ENCODE measurements at regions not wholly inside any gene's neighbourhood (a gene's known extent, or its start where the extent isn't known, plus 50 kb on each side); places are given as distances from the start of the nearest gene placed in this dataset.

GRCh38 chr13:103410002-103410401 is 343.8 kb upstream of the SLC10A2 start:
- DNase-seq (ENCODE audit: low read depth) = no peak

DNA sequence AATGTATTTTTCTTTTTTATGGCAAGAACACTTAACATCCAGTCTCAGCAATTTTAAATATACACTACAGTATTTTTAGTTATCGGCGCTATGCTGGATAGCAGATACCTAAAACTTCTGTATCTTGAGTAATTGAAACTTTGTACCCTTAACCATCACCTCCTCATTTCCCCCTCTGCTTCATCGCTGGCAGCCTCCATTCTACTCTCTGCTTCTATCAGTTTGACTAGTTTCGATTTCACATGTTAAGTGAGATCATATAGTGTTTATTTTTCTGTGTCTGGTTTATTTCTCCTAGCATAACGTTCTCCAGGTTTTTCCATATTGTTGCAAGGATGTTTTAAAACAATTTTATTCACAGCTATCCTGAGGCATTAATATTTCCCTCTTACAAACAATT is 340.8 kb upstream of the SLC10A2 start:
- DNase-seq (ENCODE audit: low read depth) = no peak

GRCh38 chr13:103405297-103405696 is 339.1 kb upstream of the SLC10A2 start:
- DNase-seq (ENCODE audit: low read depth) = no peak

- no peak for DNase-seq (ENCODE audit: low read depth)
These were observed 337.6 kb upstream of the SLC10A2 start for GRCh38 chr13:103403814-103404213.

DNA sequence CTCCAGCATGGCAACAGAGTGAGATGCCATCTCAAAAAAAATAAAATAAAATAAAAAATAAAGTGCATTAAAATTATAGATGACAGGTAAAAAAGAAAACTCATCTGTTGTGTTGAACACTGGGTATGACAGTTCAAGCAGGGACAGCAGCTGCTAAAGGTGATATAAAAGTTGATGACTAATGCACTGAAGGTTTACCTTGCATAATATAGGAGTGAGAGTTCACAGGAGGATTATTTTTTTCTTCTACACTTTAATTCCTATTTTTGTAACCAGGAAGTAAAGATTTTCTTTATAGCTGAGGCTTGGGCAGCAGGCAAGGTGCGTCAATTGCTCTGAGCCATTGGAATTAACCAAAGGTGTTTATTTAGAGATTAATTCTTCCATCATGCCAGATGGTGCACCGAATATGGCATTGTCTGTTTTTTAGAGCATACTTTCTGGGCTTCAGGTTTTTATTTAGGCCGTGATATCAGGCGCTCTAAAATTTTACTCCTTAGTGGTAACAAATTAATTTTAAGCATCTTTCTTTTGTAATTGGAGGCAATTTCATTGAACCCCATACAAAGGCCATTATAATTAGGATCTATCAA is 337.0 kb upstream of the SLC10A2 start:
- no peak for DNase-seq (ENCODE audit: low read depth)

DNA sequence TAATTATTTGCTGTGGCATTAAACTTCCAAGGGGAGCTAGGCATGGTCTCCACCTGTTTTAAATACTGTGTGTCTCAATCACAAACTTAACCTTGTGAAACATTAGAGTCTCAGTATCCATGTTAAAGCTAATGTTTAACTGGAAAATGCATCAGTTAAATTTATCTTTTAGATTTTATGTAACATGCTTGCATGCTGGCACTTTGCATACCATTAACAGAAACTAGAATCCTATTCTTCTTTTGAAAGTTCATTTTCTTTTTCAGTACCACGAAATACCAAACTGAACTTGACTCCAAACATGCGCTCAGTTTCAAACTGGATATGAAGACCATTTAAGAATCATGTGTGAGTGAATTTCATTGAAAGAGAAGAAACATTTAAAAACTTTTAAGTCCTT is 328.9 kb upstream of the SLC10A2 start:
- DNase-seq (ENCODE audit: low read depth) = no peak

DNA sequence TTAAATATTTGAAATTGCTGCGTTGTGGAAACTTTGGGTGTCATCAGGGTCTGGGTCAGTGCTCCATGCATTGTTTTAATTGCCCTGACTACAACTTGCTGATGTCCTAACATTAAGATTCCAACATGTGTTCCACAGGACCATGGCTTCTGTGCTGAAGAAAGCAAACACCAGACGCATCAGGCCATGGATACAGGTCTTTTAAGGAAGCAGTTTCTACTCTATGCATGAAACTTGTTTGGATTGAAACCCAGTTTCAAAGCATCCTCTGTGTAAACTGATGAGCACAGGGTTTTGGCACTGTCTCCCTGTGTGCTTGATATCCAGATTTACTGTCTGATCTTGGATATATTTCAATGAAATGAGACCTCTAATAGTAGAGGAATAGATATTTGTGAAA is 328.4 kb upstream of the SLC10A2 start:
- no peak for DNase-seq (ENCODE audit: low read depth)

DNA sequence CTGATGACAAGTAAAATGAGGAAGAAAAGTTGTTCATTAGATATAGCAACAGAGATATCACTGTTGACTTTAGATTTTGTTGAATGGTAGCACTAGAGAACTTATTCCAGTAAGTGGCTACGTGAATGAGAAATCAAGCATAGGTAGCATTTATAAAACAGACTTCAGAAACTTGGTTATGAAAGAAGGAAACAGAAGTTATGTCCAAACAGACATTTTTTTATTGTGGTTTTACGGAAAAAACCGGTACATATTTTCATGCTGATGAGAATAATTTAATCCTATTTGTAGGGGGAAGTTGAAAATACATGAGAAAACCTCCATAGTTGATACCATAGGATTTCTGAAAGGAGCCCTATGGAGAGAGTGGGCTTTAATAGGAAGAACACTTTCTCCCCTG is 325.7 kb upstream of the SLC10A2 start:
- DNase-seq (ENCODE audit: low read depth) = no peak

DNA sequence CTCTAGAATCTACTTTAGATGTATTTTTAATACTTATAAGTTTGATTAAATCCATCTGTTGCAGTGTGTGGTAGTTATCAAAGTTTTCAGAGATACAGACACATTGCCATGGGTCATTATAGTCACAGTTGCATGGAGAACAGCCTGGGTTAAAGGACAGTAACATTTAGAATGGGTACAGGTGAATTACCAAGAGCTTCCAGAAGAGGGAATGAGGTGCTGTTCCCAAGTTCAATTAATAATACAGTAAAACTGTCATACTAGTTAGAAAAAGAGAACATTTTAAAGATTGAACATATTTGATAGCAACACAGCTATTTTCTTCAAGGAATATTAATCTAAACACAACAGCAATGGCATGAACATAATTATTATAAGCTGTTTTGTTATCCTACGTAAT is 322.6 kb upstream of the SLC10A2 start:
- no peak for DNase-seq (ENCODE audit: low read depth)

- no peak for DNase-seq (ENCODE audit: low read depth)
These were observed 320.1 kb upstream of the SLC10A2 start for GRCh38 chr13:103386341-103386740.

- DNase-seq (ENCODE audit: low read depth) = no peak
These were observed 307.7 kb upstream of the SLC10A2 start for GRCh38 chr13:103373916-103374315.

GRCh38 chr13:103371271-103371670 is 305.1 kb upstream of the SLC10A2 start:
- DNase-seq (ENCODE audit: low read depth) = no peak

- no peak for DNase-seq (ENCODE audit: low read depth)
These were observed 304.6 kb upstream of the SLC10A2 start for GRCh38 chr13:103370790-103371189.

GRCh38 chr13:103358255-103358932 is 292.2 kb upstream of the SLC10A2 start:
- no peak for DNase-seq (ENCODE audit: low read depth)

GRCh38 chr13:103356226-103356864 is 290.1 kb upstream of the SLC10A2 start:
- DNase-seq (ENCODE audit: low read depth) = no peak

DNA sequence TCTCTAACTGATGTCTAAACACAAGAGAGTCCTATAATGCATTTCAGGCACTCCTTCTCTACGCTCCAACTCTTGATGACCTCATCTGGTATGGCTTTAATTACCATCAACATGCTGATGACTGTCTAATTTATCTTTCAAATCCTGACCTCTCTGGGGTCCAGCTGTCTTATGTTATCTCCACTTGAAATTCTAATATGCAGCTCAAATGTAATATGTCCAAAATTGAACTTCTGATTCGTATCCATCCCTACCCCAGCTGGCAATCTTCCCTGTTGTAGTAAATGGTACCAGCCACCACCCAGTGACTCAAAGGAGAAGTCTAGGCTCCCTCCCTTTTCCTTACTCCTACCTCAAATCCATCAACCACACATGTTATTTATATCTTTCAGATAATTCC is 288.0 kb upstream of the SLC10A2 start:
- no peak for DNase-seq (ENCODE audit: low read depth)

- no peak for DNase-seq (ENCODE audit: low read depth)
These were observed 285.0 kb upstream of the SLC10A2 start for GRCh38 chr13:103351035-103351828.

- DNase-seq (ENCODE audit: low read depth) = no peak
These were observed 283.9 kb upstream of the SLC10A2 start for GRCh38 chr13:103350147-103350546.

- no peak for DNase-seq (ENCODE audit: low read depth)
These were observed 283.2 kb upstream of the SLC10A2 start for GRCh38 chr13:103349211-103349980.

GRCh38 chr13:103335241-103335640 is 269.0 kb upstream of the SLC10A2 start:
- no peak for DNase-seq (ENCODE audit: low read depth)

DNA sequence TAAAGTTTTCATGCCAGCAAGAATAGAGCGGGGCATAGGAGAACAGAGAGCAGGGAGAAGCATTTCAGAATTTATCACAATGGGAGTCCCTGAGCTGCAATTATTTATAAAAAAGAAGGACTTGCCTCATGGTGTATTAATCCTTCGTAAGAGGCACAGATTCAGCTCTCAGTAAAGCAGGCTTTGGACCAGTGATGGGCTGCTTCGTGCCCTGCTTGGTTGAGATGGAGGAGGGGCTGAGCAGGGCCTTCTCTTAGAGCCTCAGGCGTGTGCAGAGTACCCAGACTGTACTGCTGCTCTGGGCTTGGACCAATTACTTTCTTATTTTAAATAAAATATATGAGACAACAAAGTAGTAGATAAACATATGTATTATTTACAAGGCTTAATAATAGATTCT is 265.7 kb upstream of the SLC10A2 start:
- no peak for DNase-seq (ENCODE audit: low read depth)

- no peak for DNase-seq (ENCODE audit: low read depth)
These were observed 262.7 kb upstream of the SLC10A2 start for GRCh38 chr13:103328899-103329298.

Data from stimulated activated CD8-positive, alpha-beta memory T cell treated with anti-CD3 and anti-CD28 coated beads, Interleukin-12 subunit alpha, Interleukin-12 subunit beta, amount 100 ng/mL, for 4 hours (primary cell).